ENCODE measurements at regions not wholly inside any gene's neighbourhood (a gene's known extent, or its start where the extent isn't known, plus 50 kb on each side); places are given as distances from the start of the nearest gene placed in this dataset.

- no TSS peak for BruUV-seq (replicated peaks)
- in situ Hi-C loops (cut with HindIII; ENCODE audit: extremely low pct_ligation_motif_present, low pct_unique_long_range_greater_than_20kb) = no loop called here
- H4K20me1 ChIP-seq (ENCODE audit: insufficient read depth, low read length) = no peaks in the 10 kb centered on the region
Observed at GRCh38 chr11:82194521-82194920, 539.1 kb downstream of the FAM181B start.

More at GRCh38 chr11:82194521-82194920, 539.1 kb downstream of the FAM181B start:
- Histone ChIP-seq H3K79me2 (ENCODE audit: insufficient read depth, low read length) (no peaks in the 10 kb centered on the region), H3K4me1 (ENCODE audit: insufficient read depth, low read length) (no peaks in the 10 kb centered on the region), H3K4me2 (ENCODE audit: low read depth, low read length) (no peak overlapping the region), H2AFZ (ENCODE audit: low read length) (no peak overlapping the region), H3K27ac (ENCODE audit: extremely low read length, insufficient read depth, low read length) (no peak overlapping the region), H3K9ac (ENCODE audit: insufficient read depth, low read depth, low read length) (no peak overlapping the region), H3K9me3 (ENCODE audit: low read length) (no peaks in the 10 kb centered on the region), H3K27me3 (ENCODE audit: control insufficient read depth in 1 of 2, insufficient read depth in 2 of 2, low read length in 2 of 2) (no peaks in the 10 kb centered on the region), H3K4me3 (replicated peaks in 1 of 3; ENCODE audit: insufficient read depth in 1 of 3, low read depth in 2 of 3, low read length in 3 of 3) (no peak overlapping the region), H3K36me3 (replicated peaks in 1 of 2; ENCODE audit: control insufficient read depth in 1 of 2, insufficient read depth in 2 of 2, low read length in 2 of 2) (no peaks in the 10 kb centered on the region)
- peak; percentile 37; the same call in 1 of the 3 replicates for ATAC-seq
- intact Hi-C loops (cut with micrococcal nuclease; ENCODE audit: unreplicated experiment) = no loop called here
- no peak for TF ChIP-seq PHF8 (CRISPR knock-in tag; IDR thresholded peaks at IDR 0.05)
- TF ChIP-seq SMAD1 (CRISPR knock-in tag; IDR thresholded peaks at IDR 0.05; ENCODE audit: borderline replicate concordance, low read depth) = no peak
- TF ChIP-seq, protein P1, sequence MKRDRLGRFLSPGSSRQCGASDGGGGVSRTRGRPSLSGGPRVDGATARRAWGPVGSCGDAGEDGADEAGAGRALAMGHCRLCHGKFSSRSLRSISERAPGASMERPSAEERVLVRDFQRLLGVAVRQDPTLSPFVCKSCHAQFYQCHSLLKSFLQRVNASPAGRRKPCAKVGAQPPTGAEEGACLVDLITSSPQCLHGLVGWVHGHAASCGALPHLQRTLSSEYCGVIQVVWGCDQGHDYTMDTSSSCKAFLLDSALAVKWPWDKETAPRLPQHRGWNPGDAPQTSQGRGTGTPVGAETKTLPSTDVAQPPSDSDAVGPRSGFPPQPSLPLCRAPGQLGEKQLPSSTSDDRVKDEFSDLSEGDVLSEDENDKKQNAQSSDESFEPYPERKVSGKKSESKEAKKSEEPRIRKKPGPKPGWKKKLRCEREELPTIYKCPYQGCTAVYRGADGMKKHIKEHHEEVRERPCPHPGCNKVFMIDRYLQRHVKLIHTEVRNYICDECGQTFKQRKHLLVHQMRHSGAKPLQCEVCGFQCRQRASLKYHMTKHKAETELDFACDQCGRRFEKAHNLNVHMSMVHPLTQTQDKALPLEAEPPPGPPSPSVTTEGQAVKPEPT (CRISPR knock-in tag; IDR thresholded peaks at IDR 0.05; ENCODE audit: low read depth) = no peak
- TF ChIP-seq SALL2 (CRISPR knock-in tag; IDR thresholded peaks at IDR 0.05) = no peak
- TF ChIP-seq, protein P2, sequence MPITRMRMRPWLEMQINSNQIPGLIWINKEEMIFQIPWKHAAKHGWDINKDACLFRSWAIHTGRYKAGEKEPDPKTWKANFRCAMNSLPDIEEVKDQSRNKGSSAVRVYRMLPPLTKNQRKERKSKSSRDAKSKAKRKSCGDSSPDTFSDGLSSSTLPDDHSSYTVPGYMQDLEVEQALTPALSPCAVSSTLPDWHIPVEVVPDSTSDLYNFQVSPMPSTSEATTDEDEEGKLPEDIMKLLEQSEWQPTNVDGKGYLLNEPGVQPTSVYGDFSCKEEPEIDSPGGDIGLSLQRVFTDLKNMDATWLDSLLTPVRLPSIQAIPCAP (CRISPR knock-in tag; IDR thresholded peaks at IDR 0.05; ENCODE audit: low read depth) = no peak
- TF ChIP-seq ZNF18 (CRISPR knock-in tag; IDR thresholded peaks at IDR 0.05; ENCODE audit: insufficient replicate concordance) = no peak
- no peak for TF ChIP-seq ZNF878 (CRISPR knock-in tag; IDR thresholded peaks at IDR 0.05)
- no peak for DNase-seq (ENCODE audit: low spot score)
- 13% methylated on average over 4 of the region's 7 CpGs for WGBS (ENCODE audit: low lambda C conversion rate)
- CTCF ChIA-PET (ENCODE audit: low intra/inter-chr PET ratio, low total read pairs) = no interaction called here
- FAIRE-seq = no peak
- POLR2A ChIA-PET = no interaction called here
